UCSD-AML1 (cell line): ENCODE measurements at regions not wholly inside any gene's neighbourhood (a gene's known extent, or its start where the extent isn't known, plus 50 kb on each side); places are given as distances from the start of the nearest gene placed in this dataset.
"Not testable (repeated sequence)": the region's sequence is repeated elsewhere in the genome, so short reads cannot be mapped to it uniquely, and the experiment has no call there.

Experiments used
- DNase-seq: peaks from one replicate; lab custom pipeline; 2025; ENCODE audit not compliant: unreplicated experiment; lab: John Stamatoyannopoulos, UW

DNA sequence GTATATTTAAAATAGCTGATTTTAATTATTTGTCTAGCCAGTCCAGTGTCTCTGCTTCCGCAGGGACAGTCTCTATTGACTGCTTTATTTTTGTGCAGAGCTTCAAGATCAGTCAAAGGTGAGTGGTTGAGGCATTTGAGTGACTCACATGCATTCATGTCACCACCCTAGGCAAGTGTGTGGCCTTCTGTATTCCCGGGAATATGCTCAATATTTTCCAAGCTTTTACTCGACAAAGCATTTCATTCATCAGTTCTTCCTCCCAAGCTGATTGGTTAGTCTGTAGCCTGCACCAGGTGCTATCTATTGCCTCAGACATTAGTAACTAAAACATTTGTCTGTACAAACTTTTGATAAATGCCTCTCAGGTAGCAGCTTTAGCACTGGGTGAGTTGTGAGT is 471.5 kb upstream of the NRG3 start:
- DNase-seq, result no peak

DNA sequence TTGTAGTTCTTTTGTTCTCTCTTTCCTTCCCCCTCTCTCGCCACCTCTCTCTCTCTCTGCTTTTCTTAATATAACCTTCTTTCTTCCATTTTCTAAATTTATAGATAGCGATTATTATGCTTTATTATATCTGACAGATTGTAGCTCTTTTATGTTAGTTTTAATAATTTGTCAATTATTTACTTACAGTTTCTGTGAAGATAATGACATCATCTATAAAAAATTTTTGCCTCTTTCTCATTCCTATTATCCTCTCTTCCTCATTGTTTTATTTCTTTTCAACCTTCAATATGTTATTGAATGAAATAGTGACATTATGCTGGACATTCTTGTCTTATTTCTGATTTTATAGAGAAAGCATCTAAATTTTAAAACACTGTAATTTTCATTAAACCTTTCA is 469.6 kb upstream of the NRG3 start:
- no peak for DNase-seq

DNA sequence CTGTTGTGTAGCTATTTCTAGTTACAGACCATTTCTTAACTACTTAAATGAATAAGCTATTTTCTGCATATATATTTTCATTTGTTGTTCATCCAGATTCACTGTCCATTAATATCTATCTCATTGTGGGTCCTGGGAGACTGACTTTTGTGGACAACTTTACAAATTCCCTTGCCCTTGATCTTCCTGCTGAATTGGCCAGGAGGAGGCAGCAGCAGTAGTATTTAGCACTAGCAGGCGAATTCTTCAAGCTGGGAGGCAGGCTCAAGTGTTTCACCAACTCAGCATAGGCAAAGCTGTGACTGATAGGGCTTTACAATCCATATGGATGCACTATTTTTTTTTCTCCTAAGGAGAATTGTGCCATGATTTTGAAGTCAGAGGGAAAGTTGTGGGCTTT is 461.0 kb upstream of the NRG3 start:
- peak; percentile 3 for DNase-seq

DNA sequence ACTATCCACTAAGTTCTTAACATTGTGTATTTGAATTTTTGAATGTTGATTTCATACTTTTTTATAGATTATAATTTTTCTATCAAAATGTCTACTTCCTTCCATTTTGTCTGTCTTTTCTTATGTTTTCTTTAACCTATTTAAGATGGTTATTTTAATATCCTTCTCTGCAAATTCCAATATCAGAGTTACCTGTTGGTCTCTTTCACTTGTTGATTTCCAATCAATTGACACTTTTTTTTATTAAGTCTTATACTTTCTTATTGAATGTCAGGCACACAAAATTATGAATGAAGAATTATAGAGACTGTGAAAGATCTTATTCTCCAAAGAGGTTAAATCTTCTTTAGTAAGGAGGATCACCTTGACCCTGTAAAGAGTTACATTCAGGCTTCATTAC is 448.3 kb upstream of the NRG3 start:
- no peak for DNase-seq

DNA sequence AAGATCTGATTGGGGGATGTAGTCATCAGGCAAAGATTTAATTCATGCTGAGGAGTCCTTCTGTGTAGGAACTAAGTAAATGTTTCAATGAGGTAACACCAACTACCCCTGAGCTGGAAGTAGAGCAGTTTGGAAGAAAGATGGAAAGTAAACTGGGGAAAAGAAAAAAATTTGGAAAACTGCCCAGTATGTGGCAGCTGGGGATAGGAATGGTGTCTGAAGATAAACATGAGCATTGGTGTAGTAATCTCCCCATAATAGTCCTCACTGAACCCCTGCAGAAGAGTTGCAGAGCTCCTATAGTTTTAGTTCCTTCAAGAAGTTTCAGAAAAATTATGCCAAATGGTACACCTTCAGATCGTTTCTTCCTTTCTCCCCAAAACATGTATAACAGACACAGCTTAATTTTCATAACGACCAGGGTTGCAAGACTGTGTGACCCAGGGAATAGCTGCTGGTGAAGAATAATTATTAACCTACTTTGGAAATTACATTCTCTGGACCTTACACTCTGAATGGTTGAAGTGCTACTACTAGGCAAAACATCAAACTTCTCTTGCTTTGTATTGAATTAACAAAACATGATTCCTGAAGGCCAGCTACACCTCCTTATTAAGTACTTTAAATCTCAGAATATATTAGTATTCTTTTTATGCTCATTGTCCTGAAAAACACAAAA is 446.4 kb upstream of the NRG3 start:
- DNase-seq, result no peak

DNA sequence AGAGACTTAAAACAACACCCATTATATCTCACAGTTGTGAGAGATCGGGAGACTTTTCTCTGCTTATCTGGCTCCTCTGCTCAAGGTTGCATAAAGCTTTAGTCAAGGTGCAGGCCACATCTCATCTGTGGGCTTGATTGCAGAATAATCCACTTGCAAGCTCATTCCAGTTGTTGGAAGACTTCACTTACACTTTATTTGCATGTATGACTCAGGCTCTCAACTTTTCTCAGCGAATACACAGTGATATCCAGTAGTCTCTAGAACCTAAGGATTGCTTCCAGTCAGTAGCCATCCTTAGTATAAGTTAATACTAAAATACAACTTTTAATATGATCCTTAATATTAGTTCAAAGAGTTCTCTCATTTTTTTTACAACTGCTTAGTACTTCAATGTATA is 435.5 kb upstream of the NRG3 start:
- no peak for DNase-seq

DNA sequence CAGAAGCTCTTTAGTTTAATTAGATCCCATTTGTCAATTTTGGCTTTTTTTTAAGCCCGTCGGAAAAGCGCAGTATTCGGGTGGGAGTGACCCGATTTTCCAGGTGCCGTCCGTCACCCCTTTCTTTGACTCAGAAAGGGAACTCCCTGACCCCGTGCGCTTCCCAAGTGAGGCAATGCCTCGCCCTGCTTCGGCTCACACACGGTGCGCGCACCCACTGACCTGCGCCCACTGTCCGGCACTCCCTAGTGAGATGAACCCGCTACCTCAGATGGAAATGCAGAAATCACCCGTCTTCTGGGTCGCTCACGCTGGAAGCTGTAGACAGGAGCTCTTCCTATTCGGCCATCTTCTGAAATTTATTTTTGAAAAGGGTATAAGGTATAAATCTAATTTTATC is 433.4 kb upstream of the NRG3 start:
- DNase-seq, result not testable (repeated sequence)

DNA sequence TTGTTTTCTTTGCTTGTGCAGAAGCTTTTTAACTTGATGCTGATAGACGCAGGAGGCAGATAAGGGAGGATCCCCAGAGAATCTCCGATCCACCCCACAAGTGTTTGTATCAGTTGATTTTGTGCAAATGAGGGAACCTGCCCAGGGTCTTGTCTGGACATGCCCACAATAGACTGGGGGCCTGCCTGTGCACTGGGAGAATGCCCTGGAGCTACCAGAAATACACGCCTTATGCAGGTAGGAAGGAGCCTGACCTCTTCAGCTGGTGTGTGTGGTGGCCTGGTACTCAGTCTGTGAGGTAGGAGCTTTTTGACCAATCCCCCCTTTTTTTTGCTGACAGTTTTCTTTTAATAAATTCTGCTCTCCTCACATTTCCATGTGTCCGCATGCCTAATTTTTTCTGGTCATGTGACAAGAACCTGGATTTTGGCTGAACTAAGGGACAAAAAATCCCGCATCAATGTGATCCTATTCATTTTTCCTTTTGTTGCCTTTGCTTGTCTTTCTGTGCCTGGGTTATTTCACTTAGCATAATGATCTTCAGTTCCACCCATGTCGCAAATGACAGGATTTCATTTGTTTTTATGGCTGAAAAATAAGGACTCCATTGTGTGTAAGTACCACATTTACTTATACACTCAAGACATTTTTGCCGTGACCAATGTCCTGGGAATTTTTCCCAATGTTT is 430.6 kb upstream of the NRG3 start:
- no peak for DNase-seq

DNA sequence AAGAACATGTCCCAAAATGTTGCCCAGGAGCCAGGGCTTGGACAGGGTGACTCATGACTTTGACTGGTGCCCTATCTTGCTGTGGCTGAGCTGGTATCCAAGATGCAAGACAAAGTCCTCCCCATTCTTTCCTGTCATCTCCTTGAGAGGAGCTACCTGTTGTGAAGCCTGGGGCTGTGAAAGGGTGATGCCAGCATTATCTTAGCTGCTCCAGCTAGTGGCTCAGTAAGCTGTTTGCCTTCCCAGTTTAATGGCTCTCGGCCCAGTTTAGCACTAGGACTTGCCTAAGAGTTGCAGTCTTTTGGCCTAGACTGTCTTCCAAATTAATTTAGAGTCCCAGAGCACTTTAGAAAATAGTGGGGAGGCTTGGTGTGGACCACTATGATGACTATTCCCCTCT is 424.3 kb upstream of the NRG3 start:
- DNase-seq, result no peak

DNA sequence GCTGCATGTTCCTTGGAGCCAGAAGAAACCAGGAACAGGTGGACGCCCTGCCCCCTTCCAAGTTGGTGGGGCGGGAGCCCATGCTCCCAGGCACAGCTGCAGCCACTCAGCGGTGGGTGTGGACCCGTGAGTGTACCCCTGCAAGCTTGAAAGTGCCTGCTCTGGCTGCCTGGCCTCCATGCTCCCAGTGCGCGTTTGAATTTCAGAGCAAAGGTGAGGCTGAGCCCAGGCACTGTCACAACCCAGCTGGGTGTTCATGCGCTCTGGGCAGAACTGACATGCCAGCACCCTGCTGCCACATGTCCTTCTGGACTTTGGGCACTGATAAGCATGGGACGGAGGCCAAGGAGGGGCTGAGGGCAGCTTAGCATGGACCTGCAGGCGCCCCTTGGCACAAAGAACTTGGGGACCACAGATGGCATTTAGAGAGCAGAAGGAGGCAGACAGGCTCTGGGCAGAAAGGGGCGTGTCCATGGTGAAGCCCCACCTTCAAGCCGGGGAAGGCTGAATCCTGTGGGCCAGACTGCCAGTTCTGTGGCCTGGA is 402.0 kb upstream of the NRG3 start:
- DNase-seq, result no peak

DNA sequence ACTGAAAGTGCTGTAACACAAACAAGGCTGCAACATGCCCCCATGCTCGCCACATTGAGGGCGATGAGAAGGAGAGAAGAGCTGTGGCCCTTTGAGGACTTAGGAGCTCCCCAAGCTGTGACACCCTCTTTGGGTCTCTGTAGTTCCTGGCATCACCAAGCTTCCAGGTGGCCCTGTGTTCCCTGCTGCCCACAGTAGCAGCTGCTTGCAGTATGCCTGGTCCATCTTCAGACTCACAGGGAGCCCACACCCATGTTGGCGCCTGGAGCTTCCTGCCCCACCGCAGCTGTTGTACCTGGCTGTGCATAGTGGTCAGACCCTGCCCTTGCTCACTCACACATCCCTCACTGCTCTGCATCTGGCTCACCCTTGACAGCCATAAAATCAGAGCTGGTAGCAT is 401.2 kb upstream of the NRG3 start:
- DNase-seq, result no peak

DNA sequence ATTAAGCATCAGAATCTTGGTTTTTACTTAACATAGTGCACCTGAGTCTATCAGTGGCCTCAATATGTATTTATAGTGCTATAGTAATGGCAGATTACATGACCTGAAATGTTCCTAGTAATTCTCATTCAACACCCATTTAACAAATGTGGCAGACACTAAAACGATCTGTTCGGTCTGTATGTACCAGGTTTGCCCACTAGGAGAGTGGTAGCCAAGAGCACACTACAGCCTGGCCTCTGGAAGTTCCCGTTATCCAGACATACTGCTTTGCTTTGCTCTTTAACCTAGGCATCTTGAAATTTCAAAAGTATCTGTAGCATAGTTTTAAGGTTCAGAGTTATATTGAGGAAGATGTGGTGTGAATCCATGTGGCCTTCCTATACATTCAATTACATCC is 395.7 kb upstream of the NRG3 start:
- DNase-seq, result no peak

DNA sequence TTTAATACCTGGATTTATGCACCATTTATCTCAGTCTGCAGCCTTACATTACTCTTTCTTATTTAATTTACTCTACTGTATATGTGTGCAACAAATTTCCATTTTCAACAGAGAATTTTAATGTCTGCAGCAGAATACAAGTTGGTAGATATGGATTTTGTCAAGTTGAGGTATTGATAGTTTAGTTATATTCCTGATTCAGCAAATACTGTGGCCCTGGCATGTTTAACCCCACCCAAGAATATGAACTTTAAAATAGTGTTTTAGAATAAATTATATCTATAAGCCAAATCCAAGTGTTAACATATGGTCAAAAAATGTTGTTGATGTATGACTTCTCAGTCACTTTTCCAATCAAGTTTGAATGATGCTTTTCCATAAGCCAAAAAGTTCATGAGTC is 378.4 kb upstream of the NRG3 start:
- no peak for DNase-seq

DNA sequence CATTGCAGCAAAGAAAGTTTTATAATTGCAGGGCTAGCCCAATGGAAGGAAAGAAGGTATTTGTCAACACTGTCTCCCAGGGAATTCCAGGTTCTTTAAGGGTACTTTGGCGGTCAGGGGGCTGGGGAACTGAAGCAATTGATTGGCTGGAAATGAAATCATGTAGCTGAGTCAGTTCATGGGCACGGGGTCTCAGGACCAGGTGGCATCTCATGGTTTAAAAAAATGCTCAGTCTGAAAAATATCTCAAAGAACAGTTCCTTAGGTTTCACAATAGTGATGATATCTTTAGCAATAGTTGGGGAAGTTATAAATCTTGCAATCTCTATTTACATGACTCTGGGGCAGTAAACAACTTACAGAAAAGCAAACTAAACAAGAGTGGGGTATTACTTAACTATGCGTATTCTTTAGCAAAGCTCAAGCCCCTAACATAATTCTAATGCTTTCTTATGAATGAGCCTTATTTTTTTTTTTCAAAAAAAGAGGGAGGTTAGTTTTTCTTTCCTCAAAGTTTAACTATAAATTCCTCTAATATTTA is 376.9 kb upstream of the NRG3 start:
- no peak for DNase-seq

DNA sequence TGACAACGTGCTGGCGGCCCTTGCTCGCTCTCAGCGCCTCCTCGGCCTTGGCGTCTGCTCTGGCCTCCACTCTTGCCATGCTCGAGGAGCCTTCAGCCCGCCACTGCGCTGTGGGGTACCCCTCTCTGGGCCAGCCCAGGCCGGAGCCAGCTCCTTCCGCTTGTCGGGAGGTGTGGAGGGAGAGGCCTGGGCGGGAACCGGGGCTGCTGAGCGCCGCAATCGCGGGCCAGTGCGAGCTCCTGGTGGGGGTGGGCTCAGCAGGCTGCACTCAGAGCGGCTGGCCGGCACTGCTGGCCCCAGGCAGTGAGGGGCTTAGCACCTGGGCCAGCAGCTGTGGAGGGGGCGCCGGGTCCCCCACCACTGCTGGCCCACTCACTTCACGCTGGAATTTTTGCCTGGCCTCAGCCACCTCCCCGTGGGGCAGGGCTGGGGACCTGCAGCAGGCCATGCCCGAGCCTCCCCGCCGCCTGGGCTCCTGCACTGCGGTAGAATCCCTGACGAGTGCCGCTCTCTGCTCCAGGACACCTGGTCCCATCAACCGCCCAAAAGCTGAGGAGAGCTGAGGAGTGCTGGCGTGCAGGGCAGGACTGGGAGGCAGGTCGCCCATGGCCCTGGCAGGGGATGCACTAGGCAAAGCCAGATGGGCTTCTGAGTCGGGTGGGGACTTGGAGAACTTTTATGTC is 372.2 kb upstream of the NRG3 start:
- DNase-seq, result no peak

DNA sequence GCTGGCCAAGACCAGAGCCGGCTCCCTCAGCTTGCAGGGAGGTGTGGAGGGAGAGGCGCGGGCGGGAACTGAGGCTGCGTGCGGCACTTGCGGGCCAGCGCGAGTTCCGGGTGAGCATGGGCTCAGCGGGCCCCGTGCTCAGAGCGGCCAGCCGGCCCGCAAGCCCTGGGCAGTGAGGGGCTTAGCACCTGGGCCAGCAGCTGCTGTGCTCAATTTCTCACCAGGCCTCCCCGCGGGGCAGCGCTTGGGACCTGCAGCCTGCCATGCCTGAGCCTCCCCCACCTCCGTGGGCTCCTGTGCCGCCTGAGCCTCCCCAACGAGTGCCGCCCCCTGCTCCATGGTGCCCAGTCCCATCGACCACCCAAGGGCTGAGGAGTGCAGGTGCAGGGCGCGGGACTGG is 369.2 kb upstream of the NRG3 start:
- not testable (repeated sequence) for DNase-seq

DNA sequence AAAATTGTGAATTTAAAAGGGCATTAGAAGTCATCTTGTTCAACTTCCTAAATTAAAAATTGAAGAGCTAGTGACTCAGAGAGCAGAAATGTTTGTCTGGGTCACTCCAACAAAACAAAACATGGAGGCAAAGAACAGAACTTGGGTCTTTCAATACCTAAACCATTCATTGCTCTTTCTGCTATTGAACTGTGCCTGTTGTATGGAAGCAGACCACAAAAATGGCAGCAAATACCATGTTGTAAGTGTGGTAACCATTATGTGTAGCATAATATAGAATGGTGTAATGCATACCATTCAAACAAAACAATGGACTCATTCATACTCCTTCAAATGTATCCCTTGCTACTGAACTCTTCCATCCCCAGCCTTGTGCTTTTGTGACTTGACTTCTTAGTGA is 360.2 kb upstream of the NRG3 start:
- no peak for DNase-seq

DNA sequence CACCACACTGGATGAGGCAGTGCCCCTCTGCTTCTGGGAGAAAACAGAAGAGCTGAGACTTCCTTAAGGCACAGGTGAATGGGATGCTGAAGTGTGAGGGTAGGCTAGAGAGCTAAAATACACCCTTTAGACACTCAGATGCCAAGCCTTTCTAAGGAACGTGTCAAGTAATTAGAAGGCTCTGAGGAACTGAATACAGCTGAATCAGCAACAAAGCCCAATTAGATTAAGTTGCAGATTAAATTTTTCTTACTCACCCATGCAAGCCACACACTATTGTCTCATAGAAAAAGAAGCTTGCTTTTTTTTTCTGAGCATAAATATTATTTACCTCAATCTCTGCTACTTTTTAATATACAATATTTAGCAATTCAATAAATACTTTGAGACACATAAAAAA is 354.3 kb upstream of the NRG3 start:
- DNase-seq, result no peak

DNA sequence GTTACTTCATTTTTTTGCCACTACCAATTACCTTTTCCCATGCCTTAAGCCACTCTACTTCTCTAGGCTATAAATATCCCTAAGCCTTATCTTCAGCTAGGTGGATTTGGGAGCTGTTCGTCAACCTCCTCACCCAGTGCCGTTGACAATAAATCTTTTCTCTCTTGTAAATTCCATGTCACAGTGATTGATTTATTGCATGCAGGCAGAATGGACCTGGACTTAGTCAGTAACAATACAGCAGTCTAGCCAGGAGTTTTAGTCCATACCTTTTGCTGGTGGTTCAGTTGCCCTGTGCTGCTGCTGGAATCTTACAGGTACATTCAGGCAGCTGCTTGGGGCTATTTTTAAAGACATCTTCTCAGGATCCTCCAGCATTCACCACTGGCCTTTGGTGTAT is 350.5 kb upstream of the NRG3 start:
- DNase-seq, result no peak

DNA sequence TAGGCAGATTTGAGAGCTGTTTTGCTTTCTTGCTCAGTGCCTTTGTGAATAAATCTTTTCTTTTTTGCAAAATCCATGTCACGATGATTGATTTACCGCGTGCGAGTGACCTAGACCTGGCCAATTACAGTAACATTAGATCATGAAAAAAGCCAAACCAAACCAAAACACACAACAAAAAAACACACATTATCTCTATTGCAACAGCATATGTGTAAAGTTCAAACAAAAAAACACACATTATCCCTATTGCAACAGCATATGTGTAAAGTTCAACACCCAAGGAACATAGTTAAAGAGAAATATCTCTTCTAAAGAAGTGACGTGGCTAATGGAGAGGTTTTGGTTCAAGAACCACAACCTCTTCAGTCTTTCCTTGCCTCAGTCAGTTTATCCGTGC is 342.6 kb upstream of the NRG3 start:
- DNase-seq, result no peak

DNA sequence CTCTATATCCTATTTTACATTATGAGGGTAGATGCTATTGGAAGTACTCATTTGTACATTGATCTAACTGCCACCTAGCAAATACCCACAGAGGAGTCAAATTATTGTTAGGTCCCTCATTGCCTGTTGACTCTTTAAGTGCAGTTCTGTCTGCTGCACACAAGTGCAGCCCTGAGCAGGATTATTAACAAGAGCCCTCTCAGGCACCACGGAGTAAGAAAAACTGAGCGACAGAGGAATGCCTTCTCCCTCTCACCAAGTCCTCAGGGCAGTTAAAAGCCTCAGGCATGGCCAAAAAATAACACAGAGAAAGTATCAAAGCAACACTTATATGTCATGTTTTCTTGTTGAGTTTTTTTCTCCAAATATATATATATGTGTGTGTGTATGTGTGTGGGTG is 340.0 kb upstream of the NRG3 start:
- DNase-seq, result no peak

DNA sequence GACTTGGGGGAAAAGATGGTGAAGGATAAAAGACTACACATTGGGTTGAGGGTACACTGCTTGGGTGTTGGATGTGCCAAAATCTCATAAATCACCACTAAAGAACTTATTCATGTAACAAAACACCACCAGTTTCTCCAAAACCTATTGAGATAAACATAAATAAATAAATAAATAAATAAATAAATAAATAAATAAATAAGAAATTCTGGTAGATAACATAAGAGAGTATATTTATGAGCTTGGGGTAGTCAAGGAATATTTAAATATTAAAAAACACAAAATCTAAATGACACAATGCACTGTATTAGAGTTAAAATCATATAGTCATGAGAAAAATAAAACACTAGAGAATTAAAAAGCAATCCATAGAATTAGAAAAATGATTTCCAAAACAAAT is 333.5 kb upstream of the NRG3 start:
- no peak for DNase-seq
